ENCODE measurements at regions not wholly inside any gene's neighbourhood (a gene's known extent, or its start where the extent isn't known, plus 50 kb on each side); places are given as distances from the start of the nearest gene placed in this dataset.

DNA sequence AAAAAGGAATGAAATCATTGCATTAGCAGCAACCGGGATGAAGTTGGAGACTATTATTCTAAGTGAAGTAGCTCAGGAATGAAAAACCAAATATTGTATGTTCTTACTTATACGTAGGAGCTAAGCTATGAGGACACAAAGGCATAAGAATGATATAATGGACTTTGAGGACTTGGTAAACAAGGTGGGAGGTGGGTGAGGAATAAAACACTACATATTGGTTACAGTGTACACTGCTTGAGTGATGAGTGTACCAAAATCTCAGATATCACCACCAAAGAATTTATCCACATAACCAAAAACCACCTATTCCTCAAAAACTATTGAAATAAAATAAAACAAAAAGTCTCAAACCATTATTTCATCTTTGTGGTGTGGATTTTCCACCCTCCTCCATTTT, 593.5 kb downstream of the TENT5A start:
- TF ChIP-seq, protein P1, sequence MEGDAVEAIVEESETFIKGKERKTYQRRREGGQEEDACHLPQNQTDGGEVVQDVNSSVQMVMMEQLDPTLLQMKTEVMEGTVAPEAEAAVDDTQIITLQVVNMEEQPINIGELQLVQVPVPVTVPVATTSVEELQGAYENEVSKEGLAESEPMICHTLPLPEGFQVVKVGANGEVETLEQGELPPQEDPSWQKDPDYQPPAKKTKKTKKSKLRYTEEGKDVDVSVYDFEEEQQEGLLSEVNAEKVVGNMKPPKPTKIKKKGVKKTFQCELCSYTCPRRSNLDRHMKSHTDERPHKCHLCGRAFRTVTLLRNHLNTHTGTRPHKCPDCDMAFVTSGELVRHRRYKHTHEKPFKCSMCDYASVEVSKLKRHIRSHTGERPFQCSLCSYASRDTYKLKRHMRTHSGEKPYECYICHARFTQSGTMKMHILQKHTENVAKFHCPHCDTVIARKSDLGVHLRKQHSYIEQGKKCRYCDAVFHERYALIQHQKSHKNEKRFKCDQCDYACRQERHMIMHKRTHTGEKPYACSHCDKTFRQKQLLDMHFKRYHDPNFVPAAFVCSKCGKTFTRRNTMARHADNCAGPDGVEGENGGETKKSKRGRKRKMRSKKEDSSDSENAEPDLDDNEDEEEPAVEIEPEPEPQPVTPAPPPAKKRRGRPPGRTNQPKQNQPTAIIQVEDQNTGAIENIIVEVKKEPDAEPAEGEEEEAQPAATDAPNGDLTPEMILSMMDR (IDR thresholded peaks at IDR 0.05), result no peak
- no peak for TF ChIP-seq POLR2A (IDR thresholded peaks at IDR 0.05)
